ENCODE measurements at regions not wholly inside any gene's neighbourhood (a gene's known extent, or its start where the extent isn't known, plus 50 kb on each side); places are given as distances from the start of the nearest gene placed in this dataset.
"Not testable (repeated sequence)": the region's sequence is repeated elsewhere in the genome, so short reads cannot be mapped to it uniquely, and the experiment has no call there.

DNA sequence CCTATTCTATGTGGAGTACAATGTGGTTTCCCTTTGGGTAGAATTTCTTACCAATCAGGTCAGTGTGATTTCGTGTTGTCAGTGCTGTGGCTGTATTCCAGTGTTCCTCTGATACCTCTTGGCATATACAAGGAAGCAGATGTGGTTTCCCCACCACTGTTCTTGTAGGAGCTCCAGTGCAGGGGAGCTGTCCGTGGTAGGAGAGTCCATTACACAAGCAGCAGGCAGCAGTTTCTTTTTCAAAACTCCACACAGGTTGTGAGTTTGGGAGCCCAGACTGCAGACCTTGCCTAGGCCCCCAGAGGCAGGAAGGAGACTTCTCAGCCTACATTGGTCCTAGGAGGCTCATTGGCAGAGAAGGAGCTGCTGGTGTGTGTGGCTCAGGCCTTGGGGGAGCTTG is 452.8 kb downstream of the AACS start:
- in situ Hi-C loops (cut with HindIII; ENCODE audit: low sequenced_read_pairs), result no loop called here
- DNase-seq (ENCODE audit: low spot score), result no peak

DNA sequence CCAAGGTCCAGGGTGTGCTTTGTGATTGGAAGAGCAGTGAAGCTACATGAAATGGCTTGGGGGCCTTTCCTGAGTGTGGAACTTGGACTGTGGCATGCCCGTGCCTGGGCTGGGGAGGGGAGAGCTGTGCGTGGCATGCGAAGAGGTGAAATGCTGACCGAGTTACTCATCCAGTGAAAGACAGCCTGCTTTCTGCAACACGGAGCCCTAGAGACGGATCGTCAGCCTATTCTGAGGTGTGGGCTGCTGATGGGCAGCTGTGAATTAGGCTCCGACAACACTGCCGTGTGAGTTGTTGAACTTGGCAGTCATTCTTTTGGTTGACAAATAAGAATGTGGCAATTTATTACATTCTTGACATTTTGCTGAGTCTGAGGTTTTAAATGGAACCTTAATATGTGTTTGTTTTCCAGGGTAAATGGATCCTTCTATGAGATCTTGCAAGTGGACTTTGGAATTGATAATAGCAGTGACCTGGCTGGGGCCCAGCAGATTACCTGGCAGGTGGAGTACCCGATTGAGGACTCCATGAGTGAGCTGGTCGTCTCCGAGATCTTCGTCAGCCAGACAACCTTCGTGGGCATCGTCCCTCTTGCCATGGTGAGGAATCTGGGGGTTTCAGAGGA is 453.9 kb downstream of the AACS start:
- no peak for DNase-seq (ENCODE audit: low spot score)
- in situ Hi-C loops (cut with HindIII; ENCODE audit: low sequenced_read_pairs), result no loop called here

GRCh38 chr12:125525879-125526278 is 460.6 kb downstream of the AACS start:
- no peak for DNase-seq (ENCODE audit: low spot score)
- in situ Hi-C loops (cut with HindIII; ENCODE audit: low sequenced_read_pairs), result no loop called here

- in situ Hi-C loops (cut with HindIII; ENCODE audit: low sequenced_read_pairs), result no loop called here
- DNase-seq (ENCODE audit: low spot score), result peak; percentile 9
Observed at GRCh38 chr12:125528281-125528680, 463.0 kb downstream of the AACS start.

DNA sequence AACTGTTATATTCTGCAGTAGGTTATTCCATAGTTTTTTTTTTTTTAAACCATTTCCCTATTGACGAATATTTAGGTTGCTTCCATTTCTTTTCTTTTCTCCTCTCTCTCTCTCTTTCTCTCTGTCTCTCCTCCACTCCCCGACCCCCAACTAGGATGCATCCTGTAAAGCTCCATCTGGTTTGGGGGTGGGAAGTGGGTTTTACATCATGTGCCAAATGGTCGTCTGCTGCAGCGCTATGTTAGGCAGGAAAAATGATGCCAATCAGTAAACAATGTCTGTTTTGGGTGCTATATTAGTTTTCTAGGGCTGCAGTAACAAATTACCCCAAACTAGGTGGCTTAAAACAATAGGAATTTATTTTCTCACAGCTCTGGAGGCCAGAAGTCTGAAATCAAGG is 465.0 kb downstream of the AACS start:
- DNase-seq (ENCODE audit: low spot score), result no peak
- in situ Hi-C loops (cut with HindIII; ENCODE audit: low sequenced_read_pairs), result no loop called here

DNA sequence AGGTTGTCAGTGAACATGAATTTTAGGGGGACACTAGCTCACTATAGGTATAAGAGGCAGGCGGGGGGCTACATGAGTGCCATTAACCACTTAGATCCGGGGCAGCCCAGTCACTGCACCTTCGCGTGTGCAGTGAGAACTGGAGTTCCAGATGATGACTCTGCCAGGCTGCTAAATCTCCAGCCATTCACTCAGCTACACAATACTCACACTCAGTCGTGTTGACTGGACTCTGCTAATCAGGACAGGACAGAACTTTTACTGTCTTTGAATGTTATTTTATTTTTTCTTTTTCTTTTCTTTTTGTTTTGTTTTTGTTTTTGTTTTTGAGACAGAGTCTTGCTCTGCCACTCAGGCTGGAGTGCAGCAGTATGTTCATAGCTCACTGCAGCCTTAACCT is 465.6 kb downstream of the AACS start:
- in situ Hi-C loops (cut with HindIII; ENCODE audit: low sequenced_read_pairs), result no loop called here

DNA sequence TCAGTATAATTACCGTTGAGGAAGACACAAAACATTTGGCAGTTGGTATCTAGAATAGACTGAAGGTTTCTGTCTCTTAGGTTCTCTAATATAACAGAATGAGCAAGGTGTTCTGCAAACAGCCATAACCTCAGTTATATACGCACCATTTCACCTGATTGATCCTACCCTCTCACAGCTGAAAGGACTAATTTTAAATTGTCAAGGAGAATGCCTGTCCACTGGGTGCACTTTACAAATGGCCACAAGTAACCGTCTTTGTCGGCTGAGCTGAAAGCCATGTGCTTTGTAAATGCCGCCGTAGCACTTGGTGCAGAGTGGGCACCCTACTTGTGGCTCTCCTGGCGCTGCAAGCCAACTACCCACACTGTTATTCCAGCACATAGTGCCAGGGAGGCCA is 466.3 kb downstream of the AACS start:
- DNase-seq (ENCODE audit: low spot score), result no peak
- in situ Hi-C loops (cut with HindIII; ENCODE audit: low sequenced_read_pairs), result no loop called here

More for the DNA sequence above, 465.6 kb downstream of the AACS start:
- DNase-seq (ENCODE audit: low spot score), result no peak

DNA sequence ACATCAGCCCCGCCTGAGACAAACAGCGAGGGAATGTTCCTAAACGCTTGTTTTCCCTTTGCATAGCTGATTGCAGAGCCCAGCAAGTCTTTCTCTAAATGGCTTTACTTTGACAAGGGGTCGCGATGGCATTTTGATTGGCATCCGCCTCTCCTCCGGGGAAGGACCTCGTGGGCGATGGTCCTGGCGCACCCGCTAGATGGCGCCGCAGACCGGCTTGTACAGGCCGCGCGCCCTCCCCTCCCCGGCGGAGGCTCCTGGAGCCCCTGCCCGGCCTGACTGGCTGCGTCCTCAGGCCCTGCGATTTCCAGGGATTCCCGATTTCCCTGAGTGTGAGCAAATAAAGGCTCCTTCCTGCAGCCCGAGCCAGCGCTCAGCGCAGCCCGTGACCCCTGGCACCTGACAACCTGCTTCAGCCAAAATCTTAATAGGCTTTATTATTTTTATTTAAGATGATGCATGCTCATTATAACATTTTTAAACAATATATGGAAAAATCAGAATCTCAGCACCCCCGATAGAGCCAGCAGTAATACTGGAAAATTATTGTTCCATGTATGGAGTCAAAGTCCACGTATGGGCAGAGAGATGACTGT is 468.3 kb downstream of the AACS start:
- in situ Hi-C loops (cut with HindIII; ENCODE audit: low sequenced_read_pairs), result no loop called here

GRCh38 chr12:125538401-125539199 is 473.4 kb downstream of the AACS start:
- in situ Hi-C loops (cut with HindIII; ENCODE audit: low sequenced_read_pairs), result no loop called here
- DNase-seq (ENCODE audit: low spot score), result no peak

More for the DNA sequence above, 468.3 kb downstream of the AACS start:
- peak; percentile 53 for DNase-seq (ENCODE audit: low spot score)

- in situ Hi-C loops (cut with HindIII; ENCODE audit: low sequenced_read_pairs), result no loop called here
- DNase-seq (ENCODE audit: low spot score), result no peak
Observed at GRCh38 chr12:125540580-125541204, 475.5 kb downstream of the AACS start.

DNA sequence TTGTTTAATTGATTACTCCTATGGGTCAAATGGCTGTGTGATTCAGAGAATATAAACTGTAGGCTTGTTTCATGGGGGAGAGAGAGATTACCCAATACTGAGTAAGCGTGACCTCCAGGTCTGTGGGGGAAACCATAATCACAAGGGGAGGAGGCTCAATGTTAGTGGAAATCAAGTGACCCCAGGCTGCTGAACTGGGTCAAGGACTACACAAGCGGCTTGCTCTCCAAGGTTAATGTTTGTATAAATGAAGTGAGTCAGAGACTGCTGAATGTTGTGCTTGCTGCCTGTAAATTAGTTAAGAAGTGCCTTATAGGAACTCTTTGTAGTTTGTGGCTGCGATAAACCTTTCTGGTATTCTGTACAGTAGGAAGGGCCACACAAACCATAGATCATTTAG is 479.7 kb downstream of the AACS start:
- no peak for DNase-seq (ENCODE audit: low spot score)
- in situ Hi-C loops (cut with HindIII; ENCODE audit: low sequenced_read_pairs), result no loop called here

DNA sequence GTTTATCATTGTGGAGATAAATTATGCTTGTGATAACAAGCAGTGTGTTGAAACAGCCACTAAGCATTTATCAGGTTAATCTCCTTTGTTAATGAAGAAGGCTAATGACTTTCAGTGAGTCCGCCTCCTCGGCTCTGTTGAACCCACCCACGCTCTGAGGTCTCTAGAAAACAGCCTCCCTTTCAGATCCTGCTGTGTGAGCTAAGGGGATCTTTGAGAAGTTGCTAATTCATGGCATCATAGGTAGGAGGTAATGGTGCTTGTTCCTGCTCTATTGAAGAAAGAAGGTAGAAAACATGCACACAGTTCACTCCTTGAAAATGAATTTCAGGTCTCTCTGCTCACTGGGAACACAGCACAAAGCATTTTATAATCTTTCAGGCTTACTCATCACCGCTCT is 483.9 kb downstream of the AACS start:
- no peak for DNase-seq (ENCODE audit: low spot score)
- in situ Hi-C loops (cut with HindIII; ENCODE audit: low sequenced_read_pairs), result no loop called here

GRCh38 chr12:125549836-125550235 is 484.6 kb downstream of the AACS start:
- no peak for DNase-seq (ENCODE audit: low spot score)
- in situ Hi-C loops (cut with HindIII; ENCODE audit: low sequenced_read_pairs), result no loop called here

- in situ Hi-C loops (cut with HindIII; ENCODE audit: low sequenced_read_pairs), result no loop called here
- DNase-seq (ENCODE audit: low spot score), result no peak
Observed at GRCh38 chr12:125552295-125552694, 487.1 kb downstream of the AACS start.

- DNase-seq (ENCODE audit: low spot score); in situ Hi-C loops (cut with HindIII; ENCODE audit: low sequenced_read_pairs): not testable (repeated sequence)
Observed at GRCh38 chr12:125561008-125561407, 495.8 kb downstream of the AACS start.

- in situ Hi-C loops (cut with HindIII; ENCODE audit: low sequenced_read_pairs), result no loop called here
- no peak for DNase-seq (ENCODE audit: low spot score)
Observed at GRCh38 chr12:125564753-125565152, 499.5 kb downstream of the AACS start.

- no peak for DNase-seq (ENCODE audit: low spot score)
- in situ Hi-C loops (cut with HindIII; ENCODE audit: low sequenced_read_pairs), result no loop called here
Observed at GRCh38 chr12:125567581-125567980, 502.3 kb downstream of the AACS start.

GRCh38 chr12:125568306-125568705 is 503.1 kb downstream of the AACS start:
- DNase-seq (ENCODE audit: low spot score), result no peak
- in situ Hi-C loops (cut with HindIII; ENCODE audit: low sequenced_read_pairs), result no loop called here

- in situ Hi-C loops (cut with HindIII; ENCODE audit: low sequenced_read_pairs), result no loop called here
- no peak for DNase-seq (ENCODE audit: low spot score)
Observed at GRCh38 chr12:125573271-125573670, 508.0 kb downstream of the AACS start.

DNA sequence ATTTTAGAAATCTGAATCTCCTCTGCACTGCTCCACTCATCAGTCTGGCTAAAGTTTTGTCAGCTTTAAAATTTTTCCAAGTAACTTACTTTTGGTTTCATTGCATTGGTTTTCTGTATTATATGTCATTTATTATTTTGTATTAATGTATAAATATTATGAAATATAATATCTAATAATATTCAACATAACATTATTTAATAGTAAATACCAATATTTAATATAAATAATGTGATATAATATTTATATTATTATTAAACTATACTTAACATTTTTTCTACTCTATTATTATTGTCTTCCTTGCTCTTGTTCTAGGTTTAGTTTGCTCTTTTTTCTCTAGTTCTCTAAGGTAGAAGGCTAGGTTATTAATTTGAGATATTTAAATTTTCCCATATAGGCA is 512.1 kb downstream of the AACS start:
- in situ Hi-C loops (cut with HindIII; ENCODE audit: low sequenced_read_pairs), result no loop called here
- no peak for DNase-seq (ENCODE audit: low spot score)

Measured in G401 (cell line).